ENCODE measurements at regions not wholly inside any gene's neighbourhood (a gene's known extent, or its start where the extent isn't known, plus 50 kb on each side); places are given as distances from the start of the nearest gene placed in this dataset.

- Mint-ChIP-seq H3K27me3 (no peaks in the 10 kb centered on the region), H3K36me3 (ENCODE audit: insufficient read depth) (peaks cover 1% of the 10 kb centered on the region), H3K4me3 (ENCODE audit: low read depth) (peak overlapping the region; percentile 63), H3K4me1 (ENCODE audit: low read depth) (peaks cover 26% of the 10 kb centered on the region), H3K27ac (peak overlapping the region; percentile 85), H3K9me3 (ENCODE audit: low read depth) (no peaks in the 10 kb centered on the region)
- no peak for TF ChIP-seq CTCF (IDR thresholded peaks at IDR 0.05; ENCODE audit: unreplicated experiment)
- no peak for DNase-seq (ENCODE audit: low spot score, unreplicated experiment)
These were observed 309.5 kb downstream of the ATXN7L3B start for GRCh38 chr12:74847169-74847568.

GRCh38 chr12:74848006-74848405 is 310.4 kb downstream of the ATXN7L3B start:
- no peaks in the 10 kb centered on the region for H3K27me3 Mint-ChIP-seq
- H3K4me1 Mint-ChIP-seq (ENCODE audit: low read depth): peaks cover 26% of the 10 kb centered on the region
- H3K36me3 Mint-ChIP-seq (ENCODE audit: insufficient read depth): peaks cover 1% of the 10 kb centered on the region
- no peak for DNase-seq (ENCODE audit: low spot score, unreplicated experiment)
- TF ChIP-seq CTCF (IDR thresholded peaks at IDR 0.05; ENCODE audit: unreplicated experiment): no peak
- no peaks in the 10 kb centered on the region for H3K9me3 Mint-ChIP-seq (ENCODE audit: low read depth)
- peak overlapping the region; percentile 85 for H3K27ac Mint-ChIP-seq
- peak overlapping the region; percentile 63 for H3K4me3 Mint-ChIP-seq (ENCODE audit: low read depth)

- H3K4me1 Mint-ChIP-seq (ENCODE audit: low read depth): peaks cover 25% of the 10 kb centered on the region
- TF ChIP-seq CTCF (IDR thresholded peaks at IDR 0.05; ENCODE audit: unreplicated experiment): no peak
- DNase-seq (ENCODE audit: low spot score, unreplicated experiment): no peak
- H3K4me3 Mint-ChIP-seq (ENCODE audit: low read depth): no peak overlapping the region
- no peak overlapping the region for H3K27ac Mint-ChIP-seq
- peaks cover 1% of the 10 kb centered on the region for H3K36me3 Mint-ChIP-seq (ENCODE audit: insufficient read depth)
- H3K9me3 Mint-ChIP-seq (ENCODE audit: low read depth): no peaks in the 10 kb centered on the region
- no peaks in the 10 kb centered on the region for H3K27me3 Mint-ChIP-seq
These were observed 312.2 kb downstream of the ATXN7L3B start for GRCh38 chr12:74849801-74850200.

- H3K4me3 Mint-ChIP-seq (ENCODE audit: low read depth): no peak overlapping the region
- H3K27ac Mint-ChIP-seq: no peak overlapping the region
- peaks cover 4% of the 10 kb centered on the region for H3K36me3 Mint-ChIP-seq (ENCODE audit: insufficient read depth)
- H3K9me3 Mint-ChIP-seq (ENCODE audit: low read depth): peaks cover 5% of the 10 kb centered on the region
- H3K27me3 Mint-ChIP-seq: no peaks in the 10 kb centered on the region
- DNase-seq (ENCODE audit: low spot score, unreplicated experiment): no peak
- peaks cover 3% of the 10 kb centered on the region for H3K4me1 Mint-ChIP-seq (ENCODE audit: low read depth)
- TF ChIP-seq CTCF (IDR thresholded peaks at IDR 0.05; ENCODE audit: unreplicated experiment): no peak
These were observed 334.2 kb downstream of the ATXN7L3B start for GRCh38 chr12:74871817-74872216.

GRCh38 chr12:74885775-74886174 is 323.9 kb downstream of the KCNC2 start:
- H3K27ac Mint-ChIP-seq: no peak overlapping the region
- peaks cover 13% of the 10 kb centered on the region for H3K9me3 Mint-ChIP-seq (ENCODE audit: low read depth)
- H3K4me3 Mint-ChIP-seq (ENCODE audit: low read depth): no peak overlapping the region
- no peak for DNase-seq (ENCODE audit: low spot score, unreplicated experiment)
- H3K4me1 Mint-ChIP-seq (ENCODE audit: low read depth): no peaks in the 10 kb centered on the region
- TF ChIP-seq CTCF (IDR thresholded peaks at IDR 0.05; ENCODE audit: unreplicated experiment): no peak
- no peaks in the 10 kb centered on the region for H3K27me3 Mint-ChIP-seq
- H3K36me3 Mint-ChIP-seq (ENCODE audit: insufficient read depth): no peaks in the 10 kb centered on the region
